Eye (tissue), 1 donor: ENCODE measurements at regions not wholly inside any gene's neighbourhood (a gene's known extent, or its start where the extent isn't known, plus 50 kb on each side); places are given as distances from the start of the nearest gene placed in this dataset.
A peak's percentile ranks its signal among the peaks of the same experiment; 100 is the strongest.
"Not testable (repeated sequence)": the region's sequence is repeated elsewhere in the genome, so short reads cannot be mapped to it uniquely, and the experiment has no call there.

Experiments
- DNase-seq: peaks from one replicate; pipeline ENCODE4 v3.0.0-alpha.2; 2015

DNA sequence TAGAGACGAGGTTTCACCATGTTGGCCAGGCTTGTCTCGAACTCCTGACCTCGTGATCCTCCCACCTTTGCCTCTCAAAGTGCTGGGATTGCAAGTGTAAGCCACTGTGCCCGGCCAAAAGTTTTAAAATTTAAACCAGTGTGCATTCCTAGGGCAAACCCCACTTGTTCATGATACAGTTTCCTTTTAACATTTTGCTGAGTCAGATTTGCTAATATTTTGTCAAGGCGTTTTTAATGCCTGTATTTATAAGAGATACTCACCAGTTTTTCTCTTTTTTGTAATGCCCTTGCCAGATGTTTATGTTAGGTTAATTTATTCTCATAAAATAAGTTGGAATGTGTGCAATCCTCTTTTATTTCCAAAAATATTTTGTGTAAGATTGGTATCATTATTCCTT, 927.4 kb downstream of the DNAJB9 start:
- no peak for DNase-seq

DNA sequence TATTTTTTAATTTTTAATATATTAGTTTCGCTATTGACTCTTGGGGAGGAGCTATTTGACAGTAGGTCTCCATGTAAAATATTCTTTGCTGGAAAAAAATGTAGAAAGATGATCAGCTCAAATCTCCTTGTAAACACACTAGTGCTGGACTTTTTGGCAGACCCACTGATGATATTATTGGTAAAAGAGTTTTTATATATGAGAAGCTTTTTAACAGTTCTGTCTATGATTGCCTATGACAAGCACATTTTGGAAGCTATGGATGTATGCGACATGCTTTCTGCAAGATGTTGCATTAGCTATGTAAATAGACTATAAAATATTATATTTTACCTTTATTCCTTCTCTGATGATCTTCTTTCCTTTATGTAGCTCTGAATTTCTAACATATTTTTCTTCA, 928.5 kb downstream of the DNAJB9 start:
- no peak for DNase-seq

DNA sequence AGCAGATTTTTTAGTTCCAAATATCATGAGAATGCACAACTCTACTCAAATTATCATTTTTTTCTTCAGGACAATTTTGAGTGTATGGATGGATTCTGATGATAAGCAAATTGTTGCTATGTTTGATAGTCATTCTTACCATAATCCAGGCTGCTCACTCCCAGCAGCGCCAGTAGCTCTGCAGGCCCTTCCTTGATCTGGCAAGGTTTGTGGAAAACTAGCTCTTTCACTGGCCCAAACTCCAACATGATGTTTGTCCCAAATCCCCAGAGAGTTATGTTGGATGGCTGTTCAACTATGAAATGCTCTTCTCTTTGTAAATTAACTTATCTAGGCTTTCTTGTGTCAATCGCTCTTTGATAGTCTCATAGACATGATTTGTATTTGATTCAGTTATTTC, 933.7 kb downstream of the DNAJB9 start:
- DNase-seq, result no peak

GRCh38 chr7:109522585-109522984, 952.9 kb downstream of the DNAJB9 start:
- DNase-seq, result no peak

DNA sequence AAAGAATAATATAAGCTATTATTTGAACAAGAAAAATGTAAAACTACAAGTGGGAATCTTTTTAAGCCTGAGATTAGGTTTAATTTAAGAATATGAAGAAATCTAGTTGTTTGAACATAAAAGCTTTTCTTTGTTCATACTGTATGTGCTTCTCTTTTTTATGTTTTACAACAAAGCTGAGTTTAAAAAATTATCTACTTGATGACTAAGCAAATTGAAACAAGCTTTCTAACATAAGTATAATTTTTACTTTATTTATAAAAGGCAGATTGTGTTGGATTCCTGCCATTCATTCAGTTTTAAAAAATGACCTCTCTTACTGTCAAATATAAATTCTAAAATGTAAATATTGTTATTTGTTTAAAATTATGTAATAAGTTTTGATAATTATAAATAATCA, 958.2 kb downstream of the DNAJB9 start:
- no peak for DNase-seq

DNA sequence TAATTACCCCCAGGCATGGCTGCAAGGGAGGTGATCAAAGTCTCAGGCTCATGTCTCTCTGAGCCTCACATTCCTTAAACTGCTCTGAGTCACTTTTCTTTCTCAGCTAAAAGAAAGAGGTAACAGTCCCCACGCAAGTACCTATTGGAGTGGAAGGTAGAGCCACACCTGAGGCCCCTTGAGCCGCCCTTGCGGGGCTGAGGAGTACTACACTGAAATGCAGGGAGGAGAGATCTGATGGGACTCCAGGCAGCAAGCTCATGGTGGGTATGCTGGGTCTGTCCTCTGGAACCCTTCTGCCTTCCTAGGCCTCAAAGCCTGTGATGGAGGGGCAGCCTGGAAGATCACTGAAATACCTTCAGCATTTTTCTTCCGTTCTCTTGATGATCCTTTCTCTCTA, 960.0 kb downstream of the DNAJB9 start:
- no peak for DNase-seq

DNA sequence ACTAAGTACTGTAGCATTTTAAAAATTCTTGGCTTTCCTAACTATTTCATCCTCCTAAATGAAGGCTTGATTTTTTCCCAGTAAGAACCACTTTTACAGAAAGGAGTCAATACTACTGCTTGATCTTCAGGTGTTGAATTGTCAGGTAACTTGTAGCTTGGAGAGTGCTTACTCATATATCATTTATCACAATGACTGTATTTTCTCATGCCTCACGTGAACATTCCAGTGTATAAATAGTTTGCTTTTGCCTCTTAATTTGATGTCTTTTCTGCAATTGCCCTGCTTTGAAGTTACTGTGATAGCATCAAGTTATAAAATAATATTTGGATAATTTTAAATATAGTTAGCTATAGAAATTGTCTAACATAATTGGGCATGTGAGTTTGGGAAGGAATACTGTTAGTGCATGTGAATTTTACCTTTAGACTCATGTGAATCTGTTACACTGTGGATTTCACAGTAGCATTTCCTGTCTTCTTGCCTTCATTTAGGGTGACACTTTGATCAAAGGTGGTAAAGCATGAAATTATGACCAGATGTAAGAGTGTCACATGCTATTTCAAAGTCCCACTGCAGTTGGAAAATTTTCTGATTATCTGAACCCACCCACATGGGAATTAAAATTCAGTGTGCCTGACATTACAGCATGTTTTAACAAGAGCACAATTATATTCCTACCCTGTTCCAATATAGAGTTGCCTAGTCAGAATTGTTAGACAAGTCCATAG, 962.8 kb downstream of the DNAJB9 start:
- DNase-seq, result peak; percentile 75

GRCh38 chr7:109545686-109546085, 976.0 kb downstream of the DNAJB9 start:
- no peak for DNase-seq

DNA sequence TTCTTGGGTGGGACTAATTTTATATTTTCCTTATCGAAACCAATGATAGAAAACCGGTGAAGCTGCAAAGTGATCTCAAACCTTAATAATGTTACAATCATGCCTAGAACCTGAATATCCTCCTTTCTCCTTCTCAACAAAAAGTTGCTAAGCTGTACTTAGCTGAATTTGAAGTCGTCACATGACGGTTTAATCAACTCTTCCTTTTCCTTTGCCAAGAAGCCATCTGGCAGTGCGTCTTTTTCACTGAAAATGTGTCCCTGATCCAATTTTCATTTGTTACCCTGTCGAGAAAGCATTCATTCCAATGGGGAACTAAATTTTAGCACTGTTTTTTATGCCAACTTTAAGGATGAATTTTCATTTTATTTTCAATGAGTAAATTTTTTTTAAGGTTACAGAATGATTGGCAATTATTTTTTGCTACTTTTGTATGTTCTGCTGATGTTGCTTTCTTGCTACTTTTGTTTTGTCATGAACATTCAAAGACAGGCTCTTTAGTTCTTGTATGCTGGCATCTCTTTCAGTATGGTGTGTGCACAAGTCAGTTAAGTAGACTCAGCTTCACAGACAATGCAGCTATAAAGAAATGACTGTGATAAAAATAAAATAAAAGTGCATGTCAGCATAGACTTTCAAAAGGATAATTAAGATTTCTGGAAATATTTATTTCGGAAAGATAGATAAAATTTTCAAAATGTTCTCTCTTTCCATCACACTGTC, 980.0 kb downstream of the DNAJB9 start:
- DNase-seq, result no peak

DNA sequence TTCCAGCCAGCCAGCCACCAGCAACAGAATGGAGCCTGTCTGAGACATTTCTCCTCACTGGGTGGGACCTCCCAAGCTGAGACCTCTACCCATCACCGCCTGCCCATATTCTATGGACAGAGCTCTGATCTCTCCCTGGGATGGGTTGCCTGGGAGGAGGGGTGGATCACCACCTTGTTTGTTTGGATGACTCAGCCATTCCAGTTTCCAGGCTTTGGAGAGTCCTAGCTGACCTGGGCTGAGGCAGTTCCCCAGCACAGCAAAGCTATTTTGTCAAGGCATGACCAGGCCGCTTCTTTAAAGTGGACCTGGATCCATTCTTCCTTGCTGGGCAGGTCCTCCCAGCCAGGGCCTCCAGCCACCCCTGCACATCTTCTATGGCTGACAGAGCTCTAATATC, 982.3 kb downstream of the DNAJB9 start:
- DNase-seq, result no peak

DNA sequence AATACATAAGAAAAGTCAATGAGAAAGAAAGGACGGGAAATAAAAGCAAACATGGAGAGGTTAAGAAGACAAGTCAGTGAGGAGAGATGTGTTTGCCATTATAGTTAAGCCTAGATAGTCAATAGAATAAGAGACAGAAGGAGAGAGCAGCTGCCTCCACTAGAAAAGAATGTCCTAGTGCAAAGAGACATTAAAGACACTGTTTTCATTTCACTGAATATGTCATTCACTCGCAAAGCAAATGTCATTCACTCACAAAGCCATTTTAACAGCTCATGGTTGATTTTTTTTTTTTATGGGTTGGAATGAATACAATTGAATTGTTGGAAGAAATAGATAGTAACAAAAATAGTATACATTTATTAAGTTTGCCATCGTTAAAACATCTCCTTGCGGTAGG, 1007.6 kb downstream of the DNAJB9 start:
- DNase-seq, result no peak

- peak; percentile 84 for DNase-seq
These were observed 1010.2 kb downstream of the DNAJB9 start for GRCh38 chr7:109579901-109580300.

DNA sequence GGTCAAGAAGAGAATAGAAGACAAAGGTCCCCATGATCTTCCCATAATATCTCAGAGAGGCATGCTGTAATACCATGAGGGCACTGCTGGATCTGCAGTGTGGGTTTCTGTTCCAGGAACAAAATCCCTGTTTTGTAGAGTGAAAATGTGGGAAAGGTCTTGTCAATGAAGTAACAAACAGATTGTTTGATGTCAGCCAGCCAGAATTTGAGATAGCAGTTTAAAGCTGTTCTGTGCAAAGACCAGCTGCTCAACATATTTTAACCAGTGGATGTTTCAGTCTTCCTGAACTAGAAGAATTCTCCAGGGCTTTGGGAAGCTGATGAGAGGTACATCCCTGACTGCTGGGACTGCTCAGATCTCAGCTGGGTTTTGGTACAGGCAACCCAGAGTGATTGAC, 1012.5 kb downstream of the DNAJB9 start:
- DNase-seq, result peak; percentile 18

- DNase-seq, result not testable (repeated sequence)
These were observed 1027.3 kb downstream of the DNAJB9 start for GRCh38 chr7:109596948-109597347.

DNA sequence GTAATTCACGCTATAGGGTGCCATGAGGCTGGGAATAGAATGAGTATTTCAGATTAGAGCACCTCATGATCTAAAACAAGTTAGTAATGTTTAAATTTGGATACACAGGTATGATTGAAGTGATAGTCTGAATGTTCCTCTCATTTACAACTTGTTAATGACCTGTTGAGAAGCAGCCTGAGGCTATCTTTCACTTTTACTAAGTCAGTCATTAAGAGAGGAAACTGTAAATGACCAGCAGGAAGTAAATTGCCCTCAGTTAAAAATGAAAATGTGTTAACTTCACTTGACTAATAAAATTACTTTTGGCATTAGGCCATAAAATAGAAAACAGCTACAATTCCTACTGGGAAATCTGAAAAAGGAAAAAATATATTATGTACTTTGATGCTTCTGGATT, 1042.0 kb downstream of the DNAJB9 start:
- no peak for DNase-seq

GRCh38 chr7:109616551-109617069, 1046.9 kb downstream of the DNAJB9 start:
- DNase-seq, result peak; percentile 8

DNA sequence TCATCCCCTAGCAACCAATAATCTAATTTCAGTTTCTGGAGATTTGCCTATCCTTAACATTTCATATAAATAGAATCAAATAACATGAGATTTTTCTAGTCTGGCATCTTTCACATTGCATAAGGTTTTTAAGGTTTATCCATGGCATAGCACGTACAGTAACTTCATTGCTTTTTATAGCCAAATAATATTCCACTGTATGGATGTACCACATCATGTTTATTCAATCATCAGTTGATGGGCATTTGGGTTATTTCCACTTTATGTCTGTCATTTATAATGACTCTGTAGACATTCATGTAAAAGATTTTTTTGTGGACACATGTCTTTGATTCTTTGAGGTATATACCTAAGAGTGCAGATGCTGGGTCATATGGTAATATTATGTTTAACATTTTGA, 1052.6 kb downstream of the DNAJB9 start:
- no peak for DNase-seq

DNA sequence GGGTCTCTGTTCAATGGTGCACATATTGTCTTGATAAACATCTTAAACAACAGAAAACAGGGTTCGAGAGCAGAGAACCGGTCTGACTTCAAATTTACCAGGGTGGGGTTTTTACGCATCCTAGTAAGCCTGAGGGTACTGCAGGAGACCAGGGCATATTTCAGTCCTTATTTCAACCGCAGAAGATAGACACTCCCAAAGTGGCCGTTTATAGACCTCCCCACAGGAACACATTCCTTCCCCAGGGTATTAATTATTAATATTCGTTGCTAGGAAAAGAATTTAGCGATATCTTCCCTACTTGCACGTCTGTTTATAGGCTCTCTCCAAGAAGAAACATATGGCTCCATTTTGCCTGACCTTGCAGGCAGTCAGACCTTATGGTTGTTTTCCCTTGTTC, 1063.2 kb downstream of the DNAJB9 start:
- DNase-seq, result not testable (repeated sequence)

GRCh38 chr7:109635374-109635773, 1065.7 kb downstream of the DNAJB9 start:
- no peak for DNase-seq

GRCh38 chr7:109637428-109637990, 1067.8 kb downstream of the DNAJB9 start:
- DNase-seq, result no peak

DNA sequence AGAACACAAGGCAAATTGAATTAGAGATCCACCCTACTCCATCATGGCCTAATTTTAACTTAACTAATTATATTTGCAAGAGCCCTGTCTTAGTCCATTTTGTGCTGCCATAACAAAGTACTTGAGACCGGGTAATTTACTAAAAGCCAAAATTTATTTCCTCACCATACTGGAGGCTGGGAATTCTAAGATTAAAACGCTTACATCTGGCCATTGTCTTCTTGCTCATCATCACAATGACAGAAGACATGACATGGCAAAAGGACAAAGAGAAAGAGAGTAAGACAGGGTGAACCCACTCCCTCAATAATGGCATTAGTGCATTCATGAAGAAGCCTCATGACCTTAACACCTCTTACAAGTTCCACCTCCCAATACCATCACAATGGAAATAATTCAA, 1068.6 kb downstream of the DNAJB9 start:
- peak; percentile 26 for DNase-seq

DNA sequence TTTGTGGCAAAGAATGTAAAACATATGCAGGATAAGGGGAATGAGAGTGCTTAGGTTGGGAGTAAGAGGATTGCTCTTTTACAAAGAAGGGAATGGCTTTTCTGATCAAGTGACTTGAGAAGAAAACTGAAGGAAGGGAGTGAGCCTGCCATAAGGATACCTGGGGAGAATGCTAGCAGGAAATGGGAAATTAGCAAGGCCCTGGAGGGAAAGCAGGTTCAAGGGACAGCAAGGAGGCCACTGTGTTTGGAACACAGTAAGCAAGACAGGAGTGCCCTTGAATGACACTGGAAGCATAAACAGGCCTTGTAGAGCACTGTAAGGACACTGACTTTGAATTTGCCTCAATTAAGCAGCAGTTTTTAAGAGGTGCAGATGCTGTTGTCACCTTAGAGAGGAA, 1069.9 kb downstream of the DNAJB9 start:
- DNase-seq, result no peak

GRCh38 chr7:109641445-109641844, 1071.8 kb downstream of the DNAJB9 start:
- DNase-seq, result no peak

DNA sequence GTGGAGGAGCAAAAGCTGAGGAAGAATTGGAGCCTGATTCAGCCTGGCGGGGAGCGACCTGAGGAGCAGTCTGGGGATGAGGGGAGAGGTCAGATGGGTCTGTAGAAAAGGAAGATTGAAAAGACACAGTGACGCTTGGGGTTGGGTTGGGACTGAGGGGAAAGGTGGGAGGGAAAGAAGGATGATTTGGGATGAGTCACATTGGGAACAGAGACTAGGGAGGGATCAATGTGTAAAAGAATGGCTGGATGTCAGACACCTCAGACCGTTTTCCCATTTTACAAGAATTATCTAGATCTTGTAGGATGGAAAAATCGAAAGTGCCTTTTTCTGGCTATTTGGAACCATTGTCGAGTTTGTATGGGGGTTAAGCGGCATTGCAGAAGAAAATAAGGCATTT, 1076.5 kb downstream of the DNAJB9 start:
- DNase-seq, result no peak
